SHP77 (cell line): ENCODE measurements at regions not wholly inside any gene's neighbourhood (a gene's known extent, or its start where the extent isn't known, plus 50 kb on each side); places are given as distances from the start of the nearest gene placed in this dataset.

Experiments
- DNase-seq, 2 experiments: peaks; one replicate each; lab custom pipeline; 2025; lab: John Stamatoyannopoulos, UW

DNA sequence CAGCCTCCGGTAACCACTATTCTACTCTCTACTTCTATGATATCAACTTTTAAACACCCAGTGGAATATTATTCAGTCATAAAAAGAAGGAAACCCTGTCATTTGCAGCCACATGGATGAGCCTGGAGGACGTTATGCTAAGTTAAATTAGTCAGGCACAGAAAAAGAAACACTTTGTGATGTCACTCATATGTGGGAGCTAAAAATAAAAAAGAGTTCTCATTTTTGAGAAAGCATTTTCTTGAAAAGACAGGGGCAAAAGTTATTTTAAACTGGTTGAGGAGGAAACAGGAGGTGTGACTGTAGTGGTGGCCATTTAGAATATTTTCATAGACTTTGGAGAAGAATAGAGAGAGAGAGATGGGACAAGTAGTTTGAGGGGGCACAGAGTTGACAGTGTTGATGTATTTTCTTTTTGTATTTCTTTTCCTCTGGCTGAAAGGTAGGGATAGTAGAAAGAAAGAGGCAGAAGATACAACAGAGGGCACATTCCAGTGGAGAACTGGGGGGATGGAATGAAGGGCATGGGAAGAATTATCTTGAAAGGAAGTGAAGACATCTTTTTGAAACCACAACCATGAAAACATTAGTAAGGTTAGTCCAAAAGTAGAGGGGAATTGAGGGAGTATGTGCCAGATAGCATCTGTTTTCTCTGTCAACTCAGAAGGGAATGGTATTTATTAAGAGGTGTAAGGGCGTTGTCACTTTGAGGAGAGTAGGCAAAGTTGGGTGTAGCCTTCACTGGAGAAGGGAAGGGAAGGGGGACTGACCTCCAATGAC lies 181.3 kb upstream of the GMDS start:
- no peak for DNase-seq

DNA sequence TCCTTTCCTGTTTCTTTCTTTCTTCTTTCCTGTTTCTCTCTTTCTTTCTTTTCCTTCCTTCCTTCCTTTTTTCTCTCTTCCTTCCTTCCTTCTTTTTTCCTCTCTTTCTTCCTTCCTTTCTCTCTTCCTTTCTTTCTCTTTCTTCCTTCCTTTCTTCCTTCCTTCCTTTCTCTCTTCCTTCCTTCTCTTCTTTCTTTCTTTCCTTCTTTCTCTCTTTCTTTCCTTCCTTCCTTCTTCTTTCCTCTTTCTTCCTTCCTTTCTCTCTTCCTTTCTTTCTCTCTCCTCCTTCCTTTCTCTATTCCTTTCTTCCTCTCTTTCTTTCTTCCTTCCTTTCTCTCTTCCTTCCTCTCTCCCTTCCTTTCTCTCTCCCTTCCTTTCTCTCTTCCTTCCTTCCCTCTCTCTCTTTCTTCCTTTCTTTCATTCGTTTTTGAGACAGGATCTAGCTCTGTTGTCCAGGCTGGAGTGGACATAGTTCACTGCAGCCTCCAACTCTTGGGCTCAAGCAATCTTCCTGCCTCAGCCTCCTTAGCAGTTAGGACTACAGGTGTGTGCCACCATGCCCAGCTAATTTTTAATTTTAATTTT lies 170.8 kb upstream of the GMDS start:
- DNase-seq = no peak

DNA sequence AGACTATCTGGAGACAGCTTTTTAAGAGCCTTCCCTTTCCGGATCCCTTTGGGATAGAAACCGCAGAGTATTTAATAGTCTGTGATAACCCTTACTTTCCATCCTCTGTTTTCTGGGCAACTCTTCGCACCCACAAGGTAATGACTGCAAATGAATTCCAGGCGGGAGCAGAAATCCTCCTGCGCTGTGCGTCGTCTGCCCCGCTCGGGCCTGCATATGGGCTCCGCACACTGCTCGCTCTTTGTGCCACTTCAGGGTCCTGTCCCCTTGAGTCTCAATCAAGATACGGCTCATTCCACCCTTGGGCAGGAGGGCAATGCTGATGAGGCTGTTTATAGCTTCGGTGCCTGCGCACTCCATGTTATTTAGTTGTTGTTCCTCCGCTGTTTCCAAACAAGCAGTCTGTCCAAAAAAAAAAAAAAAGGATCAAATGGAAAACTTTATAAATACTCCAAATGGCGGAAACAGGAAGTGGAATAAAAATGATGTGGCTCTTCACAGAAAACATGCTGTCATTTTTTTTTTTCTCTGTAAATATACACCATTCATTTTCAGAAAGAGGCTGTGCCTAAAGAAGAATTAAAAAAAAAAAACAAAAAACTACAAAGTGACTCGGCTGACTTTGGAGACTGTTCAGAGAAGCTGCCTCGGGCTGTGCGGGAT lies 169.6 kb upstream of the GMDS start:
- no peak for DNase-seq

DNA sequence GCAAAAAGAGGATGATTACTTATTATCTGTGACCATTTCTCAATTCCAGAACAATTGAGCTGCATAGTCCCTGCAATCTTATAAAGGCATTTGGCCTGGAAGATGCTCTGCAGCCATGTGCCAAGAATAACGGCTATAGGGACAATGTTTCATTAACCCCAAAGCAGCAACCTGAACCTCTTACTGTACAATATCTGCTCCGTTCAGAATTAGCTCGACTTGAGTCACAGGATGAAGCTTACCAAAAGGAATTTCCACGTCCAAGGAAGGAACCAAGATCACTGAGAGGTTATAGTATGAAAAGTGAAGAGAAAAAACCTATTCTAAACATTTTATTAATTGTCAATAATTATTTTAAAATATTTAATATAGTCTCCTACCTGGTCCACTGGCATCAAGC lies 167.3 kb upstream of the GMDS start:
- DNase-seq = no peak

DNA sequence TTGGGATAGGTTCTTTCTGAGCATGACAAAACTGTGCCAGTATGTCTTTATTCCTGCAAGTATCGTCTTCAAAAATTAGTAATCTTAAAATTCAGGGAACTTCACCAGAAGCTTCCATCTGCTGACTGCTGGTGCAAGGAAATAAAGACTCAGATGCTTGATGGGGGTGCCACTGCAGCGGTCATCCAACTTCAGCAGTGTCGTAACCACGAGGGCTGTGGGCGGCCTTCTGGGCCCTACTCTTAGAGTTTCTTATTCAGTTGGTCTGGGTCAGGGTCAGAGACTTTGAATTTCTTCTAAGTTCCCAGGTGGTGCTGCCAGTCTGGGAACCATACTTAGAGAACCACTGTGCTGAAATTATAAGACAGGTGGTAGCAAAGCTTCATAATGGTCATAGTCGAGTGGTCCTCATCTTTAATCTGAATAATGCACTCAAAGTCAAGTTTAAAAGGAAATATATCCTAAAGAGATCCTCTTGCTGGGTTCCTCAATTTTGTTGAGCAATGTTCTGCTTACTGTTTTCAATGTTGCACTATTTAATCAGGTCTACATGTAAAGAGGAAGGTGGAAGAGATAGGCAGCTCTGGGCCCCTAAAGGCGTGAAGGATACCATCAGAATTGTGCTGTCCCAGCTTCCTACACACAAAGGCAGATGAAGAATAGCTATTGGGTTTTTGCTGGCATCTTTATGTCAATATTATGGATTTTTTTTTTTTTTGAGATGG lies 165.4 kb upstream of the GMDS start:
- no peak for DNase-seq

DNA sequence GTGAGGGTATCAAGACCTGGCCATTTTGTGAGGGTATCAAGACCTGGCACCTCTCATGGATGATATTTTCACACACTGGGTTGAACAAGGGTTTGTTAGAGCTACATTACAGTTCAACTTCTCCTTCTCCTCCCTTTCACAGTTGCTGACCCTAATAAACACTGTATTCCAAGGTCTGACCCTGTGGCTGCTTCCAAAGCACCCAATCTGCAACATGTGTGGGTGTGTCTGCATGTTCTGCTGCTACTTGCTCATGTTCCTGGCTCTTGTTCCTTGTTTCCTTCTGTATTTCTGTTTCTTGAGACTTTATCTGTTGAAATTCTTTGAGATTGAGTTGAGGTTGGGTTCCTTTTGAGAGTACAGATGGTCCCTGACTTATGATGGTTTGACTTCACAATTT lies 162.1 kb upstream of the GMDS start:
- DNase-seq = no peak

DNA sequence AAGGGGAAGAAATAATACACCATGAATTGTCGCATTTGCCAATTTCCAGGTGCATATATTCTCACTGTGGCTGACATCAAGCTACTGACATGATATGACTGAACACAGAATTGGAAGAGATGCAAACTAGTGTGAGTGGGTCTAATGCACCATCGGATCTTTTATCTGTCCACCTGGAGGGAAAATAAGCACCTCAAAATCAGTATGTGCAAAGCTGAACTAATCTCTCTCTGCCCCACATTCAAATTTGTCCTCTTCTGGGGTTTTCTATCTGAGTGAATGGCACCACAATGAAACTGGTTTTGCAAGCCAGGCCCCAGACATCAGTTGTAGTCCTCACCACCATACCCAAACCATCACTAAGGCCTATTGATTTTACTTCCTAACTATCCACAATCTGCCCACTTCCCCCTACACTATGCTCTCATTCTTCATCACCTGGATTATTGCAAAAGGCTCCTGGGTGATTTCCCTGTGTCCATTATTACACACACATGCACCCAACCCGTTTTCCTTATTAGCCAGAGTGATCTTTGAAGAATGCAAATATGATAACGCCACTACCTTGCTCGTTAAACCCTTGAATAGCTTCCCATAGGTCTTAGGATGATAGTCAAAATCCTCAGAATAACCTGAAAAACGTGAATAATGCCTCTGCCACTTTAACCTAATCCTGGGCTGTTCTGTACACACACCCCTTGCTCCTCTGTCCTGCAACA lies 159.0 kb upstream of the GMDS start:
- no peak for DNase-seq

DNA sequence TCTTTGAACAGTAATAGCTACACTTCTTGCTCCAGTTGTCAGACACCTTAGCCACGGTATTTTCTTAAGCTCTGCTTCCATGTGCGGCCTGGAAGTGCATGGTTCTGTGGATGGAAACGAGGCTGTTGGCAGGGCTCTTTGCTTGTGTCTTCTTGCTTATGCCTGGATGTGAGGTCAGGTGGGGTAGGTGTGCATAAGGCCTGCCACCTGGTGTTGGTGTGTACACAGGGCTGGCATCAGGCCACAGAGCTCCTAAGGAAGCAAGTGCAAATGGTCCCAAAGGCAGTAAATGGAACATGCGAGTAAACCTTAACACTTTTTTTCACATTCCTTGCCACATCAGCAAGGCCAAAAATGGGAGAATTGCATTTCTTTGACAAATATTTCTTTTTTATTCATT lies 158.1 kb upstream of the GMDS start:
- peak; percentile 74 to 86 for DNase-seq

DNA sequence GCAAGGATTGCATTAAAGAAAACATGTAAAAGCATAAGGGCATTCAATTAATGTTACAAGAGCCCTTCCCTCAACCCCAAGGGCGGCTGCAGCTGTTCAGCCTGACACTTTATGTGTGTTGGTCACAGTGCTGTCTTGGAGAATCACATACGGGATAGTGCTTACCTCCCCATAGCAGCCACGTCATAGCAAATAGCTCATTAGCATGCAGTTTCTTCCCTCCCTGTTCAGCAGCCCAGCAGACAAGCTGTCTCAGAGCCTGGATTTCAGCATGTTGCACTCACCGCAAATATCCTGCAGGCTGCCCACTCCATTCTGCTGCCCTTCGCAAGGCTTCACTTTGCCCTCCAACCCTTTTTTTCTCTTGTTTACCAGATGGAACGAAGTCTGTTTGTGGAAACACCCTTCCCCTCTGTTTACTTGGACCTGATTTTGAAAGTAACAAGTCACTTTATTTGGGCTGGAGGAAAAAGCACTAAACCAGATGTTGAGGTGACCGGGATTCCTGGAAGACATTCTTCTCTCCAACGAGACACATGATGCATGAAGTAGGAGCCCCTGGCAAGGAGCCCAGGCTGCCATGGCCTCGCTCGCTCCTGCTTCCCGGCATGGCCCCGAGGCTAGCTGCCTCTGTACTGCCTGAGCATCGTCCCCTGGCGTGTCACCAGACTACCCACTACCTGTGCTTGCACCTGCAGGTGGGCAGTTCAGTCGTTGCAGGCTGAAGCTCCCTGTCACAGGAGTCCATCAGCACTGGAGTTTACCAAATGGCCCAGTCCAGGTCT lies 151.6 kb upstream of the GMDS start:
- DNase-seq = peak; percentile 57 to 65

DNA sequence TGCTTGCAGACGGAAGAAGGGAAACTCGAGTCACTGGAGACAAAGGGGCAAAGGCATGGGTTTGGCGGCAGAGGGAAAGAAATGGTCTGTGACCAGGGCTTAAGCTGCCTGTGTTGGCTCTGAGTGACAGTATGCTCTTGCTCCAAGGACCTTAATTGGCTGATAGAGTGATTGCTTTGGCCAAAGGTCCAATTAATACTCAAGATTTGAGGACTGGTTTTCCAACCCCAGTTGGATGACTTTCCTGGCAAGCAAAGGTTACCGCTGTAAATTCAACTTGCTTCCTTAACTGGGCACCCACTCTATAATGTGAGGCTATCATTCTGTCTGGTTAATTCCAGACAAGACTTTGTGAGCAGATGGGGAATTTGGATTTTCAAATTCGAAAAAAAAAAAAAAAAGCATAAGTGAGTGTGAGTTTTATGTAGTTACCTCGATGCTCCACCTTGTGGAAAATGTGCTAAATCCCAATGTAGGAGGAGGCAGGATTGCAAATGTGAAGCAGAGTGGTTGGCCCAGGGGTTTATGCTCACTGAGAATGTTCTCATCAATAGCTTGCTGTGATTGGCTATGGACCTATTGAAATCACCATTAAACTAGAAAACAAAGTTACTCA lies 150.7 kb upstream of the GMDS start:
- DNase-seq = no peak

DNA sequence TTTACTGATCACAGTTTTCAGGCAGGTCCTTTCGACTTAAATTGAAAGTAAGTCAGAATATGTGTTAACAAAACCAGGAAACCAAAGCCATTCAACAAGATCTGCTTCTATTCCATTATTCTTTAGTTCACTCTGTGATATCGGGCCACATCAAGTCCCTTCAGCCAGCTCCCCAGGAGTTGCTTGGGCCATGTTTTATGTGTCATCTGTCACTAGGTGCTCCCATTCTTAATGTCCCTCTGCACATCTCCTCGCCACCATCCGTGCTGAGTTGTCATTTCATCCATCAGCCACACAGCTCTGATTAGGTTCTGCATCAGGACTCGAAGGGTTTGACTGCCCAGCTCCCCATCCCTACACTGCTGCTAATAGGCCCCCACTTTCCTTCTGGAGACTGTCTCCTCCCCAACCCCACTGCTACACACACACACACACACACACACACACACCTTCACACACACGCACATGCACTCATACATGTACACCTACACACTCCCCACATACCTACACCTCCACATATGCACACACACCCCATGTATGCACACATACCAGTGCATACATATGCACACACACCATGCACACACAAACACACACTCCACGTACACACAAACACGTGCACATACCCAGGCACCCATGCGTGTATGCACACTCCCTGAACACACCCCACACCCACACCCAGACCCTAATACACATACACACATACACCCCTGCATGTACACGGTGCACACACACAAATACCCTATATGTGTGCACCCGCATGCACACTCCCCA lies 143.3 kb upstream of the GMDS start:
- DNase-seq = no peak

DNA sequence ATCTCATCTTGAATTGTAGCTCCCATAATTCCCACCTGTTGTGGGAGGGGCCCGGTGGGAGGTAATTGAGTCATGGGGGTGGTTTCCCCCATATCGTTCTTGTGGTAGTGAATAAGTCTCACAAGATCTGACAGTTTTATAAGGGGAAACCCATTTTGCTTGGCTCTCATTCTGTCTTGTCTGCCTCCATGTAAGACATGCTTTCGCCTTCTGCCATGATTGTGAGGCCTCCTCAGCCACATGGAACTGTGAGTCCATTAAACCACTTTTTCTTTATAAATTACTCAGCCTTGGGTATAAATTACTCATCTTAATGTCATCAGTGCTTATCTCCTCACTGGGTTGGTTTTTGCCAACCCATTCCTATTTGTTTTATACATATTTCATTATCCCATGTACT lies 142.0 kb upstream of the GMDS start:
- no peak for DNase-seq

DNA sequence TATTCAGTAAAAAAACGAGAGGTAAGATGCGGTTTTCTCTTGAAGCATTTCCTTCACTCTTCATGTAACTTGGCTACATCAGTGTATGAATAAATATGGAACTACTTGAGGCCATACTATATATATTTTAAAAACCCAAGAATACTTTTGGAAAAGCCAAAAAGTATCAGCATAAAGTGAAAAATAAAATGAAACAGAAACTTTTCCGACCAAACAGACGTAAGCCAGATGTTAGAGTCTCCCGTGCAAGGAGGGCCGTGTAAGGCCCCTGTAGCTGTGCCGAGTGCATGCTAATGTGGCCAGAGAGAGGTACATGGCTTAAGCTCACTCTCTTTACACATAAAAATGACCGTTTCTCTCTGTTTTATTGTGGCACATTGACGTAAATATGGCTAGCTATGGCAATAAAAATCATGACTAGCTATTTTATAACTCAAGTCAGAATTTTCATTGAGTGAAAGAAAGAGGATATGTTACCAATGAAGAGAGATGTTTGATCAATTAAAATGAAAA lies 140.1 kb upstream of the GMDS start:
- DNase-seq = no peak

DNA sequence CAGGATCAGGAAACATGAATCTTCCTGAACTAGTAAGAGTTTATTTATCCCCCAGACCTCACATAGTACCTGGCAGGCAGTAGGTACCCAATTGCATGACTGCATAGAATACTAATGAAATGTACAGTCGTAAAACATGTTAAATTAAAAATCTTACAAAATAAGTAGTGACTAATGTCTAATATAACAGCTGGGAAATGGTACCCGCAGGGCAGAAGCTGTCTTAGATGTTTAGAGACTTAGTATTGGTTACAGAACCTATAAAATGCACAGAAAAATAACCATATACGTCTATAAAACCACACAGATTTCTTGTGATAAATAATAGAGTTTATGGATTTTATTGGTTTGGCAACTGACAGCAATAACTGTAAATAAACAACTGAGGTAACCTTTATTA lies 139.1 kb upstream of the GMDS start:
- DNase-seq = no peak

DNA sequence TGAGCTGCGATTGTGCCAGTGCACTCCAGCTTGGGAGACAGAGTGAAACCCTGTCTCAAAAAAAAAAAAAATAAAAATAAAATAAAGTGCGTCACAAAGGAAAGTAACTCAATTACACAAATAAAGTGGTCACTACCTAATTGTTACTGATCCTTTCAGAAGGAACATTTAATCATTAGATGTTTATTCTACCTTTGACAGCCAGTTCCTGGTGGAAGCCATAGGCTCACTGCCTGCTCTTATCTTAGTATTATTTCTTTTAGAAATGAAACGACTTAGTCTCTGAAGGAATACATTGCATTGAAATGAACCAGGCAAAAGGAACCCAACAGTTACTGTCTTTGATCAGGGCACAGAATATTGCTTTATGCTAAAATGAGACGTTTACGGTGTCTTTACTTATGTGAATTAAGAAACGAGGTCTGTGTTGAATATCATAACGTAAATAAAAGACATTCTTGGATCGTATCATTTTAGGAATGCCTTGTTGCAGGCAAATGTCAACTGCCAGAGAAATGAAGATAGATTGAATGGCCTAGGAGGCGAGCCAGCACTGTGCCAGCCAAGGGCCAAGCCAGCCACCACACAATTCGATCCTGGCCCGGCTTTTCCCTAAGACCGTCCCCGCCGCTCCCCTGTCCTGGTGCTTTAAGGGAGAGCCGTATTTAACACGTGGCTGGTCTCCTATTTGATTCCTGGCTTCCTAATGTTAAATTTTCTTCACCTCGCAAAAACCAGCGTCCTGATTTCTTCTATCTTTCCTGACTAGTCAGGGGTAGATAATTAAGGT lies 136.7 kb upstream of the GMDS start:
- no peak for DNase-seq

DNA sequence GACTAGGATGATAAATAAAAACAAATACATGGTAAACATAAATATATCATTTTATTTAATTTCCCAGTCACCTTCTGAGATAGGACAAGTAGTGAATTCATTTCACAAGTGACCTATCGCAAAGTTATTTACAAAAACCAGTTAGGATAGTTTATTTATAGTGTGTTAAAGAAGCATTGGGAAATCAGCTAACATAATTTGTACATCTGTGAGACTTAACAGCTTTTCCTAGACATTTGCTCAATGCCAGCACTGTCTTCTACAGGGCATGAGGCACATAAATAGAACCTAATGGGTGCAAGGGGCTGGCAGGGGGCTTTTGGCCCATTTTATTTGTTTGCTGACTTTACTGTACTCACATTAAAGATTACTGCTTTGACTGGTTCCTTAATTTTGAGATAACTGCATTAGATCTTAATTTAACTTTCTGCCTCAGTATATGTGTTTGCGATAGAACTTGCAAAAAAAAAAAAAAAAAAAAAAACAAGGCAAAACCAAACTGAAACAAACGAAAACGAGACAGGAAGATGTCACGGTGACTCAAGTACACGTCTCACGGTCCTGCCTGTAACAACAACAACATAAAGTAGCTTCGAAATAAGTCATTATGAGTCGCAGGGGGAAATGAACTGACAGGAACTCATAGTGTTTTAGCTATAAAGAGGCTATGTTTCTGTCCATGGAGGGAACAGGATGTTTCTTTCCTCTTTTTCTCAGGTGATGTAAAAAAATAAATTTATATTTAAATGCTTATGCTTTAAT lies 133.7 kb upstream of the GMDS start:
- DNase-seq = no peak

DNA sequence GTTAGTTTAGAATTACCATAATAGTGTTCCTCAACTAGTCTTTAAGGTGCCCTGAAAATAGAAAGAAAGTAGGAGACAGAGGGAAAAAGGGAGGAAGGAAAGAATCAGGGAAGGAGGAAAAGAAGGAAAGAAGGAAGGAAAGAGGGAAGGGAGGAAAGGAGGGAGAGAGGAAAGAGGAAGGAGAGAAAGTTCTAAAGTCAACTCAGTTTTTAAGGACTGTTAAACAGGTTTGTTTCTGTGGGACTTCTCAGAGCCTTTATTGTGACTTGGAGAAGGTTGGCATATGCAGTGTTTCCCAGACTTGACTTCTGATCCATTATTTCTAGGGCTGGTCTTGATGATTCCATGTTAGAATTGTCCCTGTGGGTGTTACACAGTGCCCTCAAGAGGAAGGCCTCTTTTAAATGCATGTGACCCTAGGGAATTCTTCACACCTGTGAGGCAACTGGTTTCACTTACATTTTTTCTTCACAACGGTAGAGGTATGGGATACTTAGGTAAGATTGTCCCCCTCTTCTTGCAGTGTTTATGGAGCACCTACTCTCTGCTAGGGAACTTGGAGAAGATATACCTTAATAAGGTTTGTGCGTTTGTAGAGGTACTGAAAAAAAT lies 132.7 kb upstream of the GMDS start:
- DNase-seq = no peak
